ENCODE measurements at regions not wholly inside any gene's neighbourhood (a gene's known extent, or its start where the extent isn't known, plus 50 kb on each side); places are given as distances from the start of the nearest gene placed in this dataset.

- Histone ChIP-seq H3K9me3 (ENCODE audit: control insufficient read depth in 2 of 2, insufficient read depth in 1 of 2, low read depth in 1 of 2, low read length in 1 of 2) (no peaks in the 10 kb centered on the region), H3K4me3 (ENCODE audit: low read depth in 1 of 3, low read length in 3 of 3) (no peak overlapping the region), H3K27me3 (ENCODE audit: control insufficient read depth in 3 of 3, insufficient read depth in 3 of 3, low read length in 3 of 3) (peaks cover 0 to 3% (median 0%) of the 10 kb centered on the region in 3 donors), H3K27ac (ENCODE audit: low read depth in 1 of 3, low read length in 2 of 3) (no peak overlapping the region), H3K4me1 (ENCODE audit: control insufficient read depth in 3 of 3, insufficient read depth in 2 of 3, low read depth in 1 of 3, low read length in 2 of 3) (peaks cover 0 to 2% (median 0%) of the 10 kb centered on the region in 3 donors), H3K36me3 (ENCODE audit: control insufficient read depth in 3 of 3, insufficient read depth in 2 of 3, low read depth in 1 of 3, low read length in 3 of 3) (no peaks in the 10 kb centered on the region)
- FAIRE-seq (no peak), DNase-seq (no peak)
Observed at GRCh38 chr11:80331694-80332093, 890.9 kb upstream of the TENM4 start.

GRCh38 chr11:80330264-80330663 lies 889.4 kb upstream of the TENM4 start:
- FAIRE-seq = no peak
- WGBS, 3 donors = 62 to 68% (median 67%) methylated on average over 3 of the region's 3 CpGs
- H3K36me3 ChIP-seq (ENCODE audit: control insufficient read depth in 3 of 3, insufficient read depth in 2 of 3, low read depth in 1 of 3, low read length in 3 of 3) = no peaks in the 10 kb centered on the region
- H3K4me3 ChIP-seq (ENCODE audit: low read depth in 1 of 3, low read length in 3 of 3) = no peak overlapping the region
- H3K4me1 ChIP-seq (ENCODE audit: control insufficient read depth in 3 of 3, insufficient read depth in 2 of 3, low read depth in 1 of 3, low read length in 2 of 3) = peaks cover 0 to 2% (median 0%) of the 10 kb centered on the region in 3 donors
- H3K27ac ChIP-seq (ENCODE audit: low read depth in 1 of 3, low read length in 2 of 3) = no peak overlapping the region
- DNase-seq = peak; percentile 38 to 71
- H3K9me3 ChIP-seq (ENCODE audit: control insufficient read depth in 2 of 2, insufficient read depth in 1 of 2, low read depth in 1 of 2, low read length in 1 of 2) = no peaks in the 10 kb centered on the region
- no peaks in the 10 kb centered on the region for H3K27me3 ChIP-seq (ENCODE audit: control insufficient read depth in 3 of 3, insufficient read depth in 3 of 3, low read length in 3 of 3)

DNA sequence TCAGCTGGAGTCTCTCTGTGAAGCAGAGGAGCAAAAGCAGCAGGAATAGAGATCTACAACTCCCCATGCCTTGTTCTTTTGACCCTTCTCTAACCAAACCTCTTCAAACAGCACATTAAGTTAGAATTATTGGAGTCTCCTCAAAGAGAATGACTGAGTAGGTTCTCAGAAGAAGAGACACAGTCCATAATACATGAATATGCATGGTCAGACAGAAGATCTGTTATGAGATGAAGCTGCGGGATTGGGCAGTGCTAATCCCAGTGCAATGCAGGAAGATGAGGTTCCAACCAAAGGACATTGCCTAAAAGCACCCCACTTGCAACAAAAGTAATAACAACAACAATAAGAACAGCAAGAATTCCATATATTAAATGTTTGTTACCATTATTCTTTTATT lies 887.9 kb upstream of the TENM4 start:
- Histone ChIP-seq H3K27ac (ENCODE audit: low read depth in 1 of 3, low read length in 2 of 3) (no peak overlapping the region), H3K4me1 (ENCODE audit: control insufficient read depth in 3 of 3, insufficient read depth in 2 of 3, low read depth in 1 of 3, low read length in 2 of 3) (peaks cover 0 to 2% (median 0%) of the 10 kb centered on the region in 3 donors), H3K27me3 (ENCODE audit: control insufficient read depth in 3 of 3, insufficient read depth in 3 of 3, low read length in 3 of 3) (no peaks in the 10 kb centered on the region), H3K9me3 (ENCODE audit: control insufficient read depth in 2 of 2, insufficient read depth in 1 of 2, low read depth in 1 of 2, low read length in 1 of 2) (no peaks in the 10 kb centered on the region), H3K4me3 (ENCODE audit: low read depth in 1 of 3, low read length in 3 of 3) (no peak overlapping the region), H3K36me3 (ENCODE audit: control insufficient read depth in 3 of 3, insufficient read depth in 2 of 3, low read depth in 1 of 3, low read length in 3 of 3) (no peaks in the 10 kb centered on the region)
- WGBS, 3 donors = 91 to 96% (median 91%) methylated on average over 1 of the region's 1 CpG
- DNase-seq (no peak), FAIRE-seq (no peak)

GRCh38 chr11:80327956-80328614 lies 887.3 kb upstream of the TENM4 start:
- FAIRE-seq (no peak), DNase-seq (no peak)
- H3K9me3 ChIP-seq (ENCODE audit: control insufficient read depth in 2 of 2, insufficient read depth in 1 of 2, low read depth in 1 of 2, low read length in 1 of 2) = no peaks in the 10 kb centered on the region

GRCh38 chr11:80321786-80322185 lies 881.0 kb upstream of the TENM4 start:
- Histone ChIP-seq H3K27ac (ENCODE audit: low read depth in 1 of 3, low read length in 2 of 3) (no peak overlapping the region), H3K36me3 (ENCODE audit: control insufficient read depth in 3 of 3, insufficient read depth in 2 of 3, low read depth in 1 of 3, low read length in 3 of 3) (no peaks in the 10 kb centered on the region), H3K4me1 (ENCODE audit: control insufficient read depth in 3 of 3, insufficient read depth in 2 of 3, low read depth in 1 of 3, low read length in 2 of 3) (no peaks in the 10 kb centered on the region), H3K9me3 (ENCODE audit: control insufficient read depth in 2 of 2, insufficient read depth in 1 of 2, low read depth in 1 of 2, low read length in 1 of 2) (no peaks in the 10 kb centered on the region), H3K27me3 (ENCODE audit: control insufficient read depth in 3 of 3, insufficient read depth in 3 of 3, low read length in 3 of 3) (no peaks in the 10 kb centered on the region), H3K4me3 (ENCODE audit: low read depth in 1 of 3, low read length in 3 of 3) (no peak overlapping the region)
- WGBS, 3 donors = 70 to 81% (median 78%) methylated on average over 2 of the region's 2 CpGs
- no peak for DNase-seq
- FAIRE-seq = no peak

More at GRCh38 chr11:80327956-80328614, 887.3 kb upstream of the TENM4 start:
- no peak overlapping the region for H3K27ac ChIP-seq (ENCODE audit: low read depth in 1 of 3, low read length in 2 of 3)
- H3K4me1 ChIP-seq (ENCODE audit: control insufficient read depth in 3 of 3, insufficient read depth in 2 of 3, low read depth in 1 of 3, low read length in 2 of 3) = peaks cover 0 to 2% (median 0%) of the 10 kb centered on the region in 3 donors
- no peaks in the 10 kb centered on the region for H3K36me3 ChIP-seq (ENCODE audit: control insufficient read depth in 3 of 3, insufficient read depth in 2 of 3, low read depth in 1 of 3, low read length in 3 of 3)
- no peak overlapping the region for H3K4me3 ChIP-seq (ENCODE audit: low read depth in 1 of 3, low read length in 3 of 3)
- H3K27me3 ChIP-seq (ENCODE audit: control insufficient read depth in 3 of 3, insufficient read depth in 3 of 3, low read length in 3 of 3) = no peaks in the 10 kb centered on the region
- WGBS, 3 donors = 74 to 77% (median 74%) methylated on average over 4 of the region's 4 CpGs

GRCh38 chr11:80320765-80321164 lies 879.9 kb upstream of the TENM4 start:
- Histone ChIP-seq H3K4me3 (ENCODE audit: low read depth in 1 of 3, low read length in 3 of 3) (no peak overlapping the region), H3K9me3 (ENCODE audit: control insufficient read depth in 2 of 2, insufficient read depth in 1 of 2, low read depth in 1 of 2, low read length in 1 of 2) (no peaks in the 10 kb centered on the region), H3K27me3 (ENCODE audit: control insufficient read depth in 3 of 3, insufficient read depth in 3 of 3, low read length in 3 of 3) (no peaks in the 10 kb centered on the region), H3K27ac (ENCODE audit: low read depth in 1 of 3, low read length in 2 of 3) (no peak overlapping the region), H3K4me1 (ENCODE audit: control insufficient read depth in 3 of 3, insufficient read depth in 2 of 3, low read depth in 1 of 3, low read length in 2 of 3) (no peaks in the 10 kb centered on the region), H3K36me3 (ENCODE audit: control insufficient read depth in 3 of 3, insufficient read depth in 2 of 3, low read depth in 1 of 3, low read length in 3 of 3) (no peaks in the 10 kb centered on the region)
- WGBS, 3 donors = 29 to 72% (median 58%) methylated on average over 4 of the region's 4 CpGs
- FAIRE-seq = no peak
- peak in 1 of 2 donors; percentile 29 for DNase-seq

DNA sequence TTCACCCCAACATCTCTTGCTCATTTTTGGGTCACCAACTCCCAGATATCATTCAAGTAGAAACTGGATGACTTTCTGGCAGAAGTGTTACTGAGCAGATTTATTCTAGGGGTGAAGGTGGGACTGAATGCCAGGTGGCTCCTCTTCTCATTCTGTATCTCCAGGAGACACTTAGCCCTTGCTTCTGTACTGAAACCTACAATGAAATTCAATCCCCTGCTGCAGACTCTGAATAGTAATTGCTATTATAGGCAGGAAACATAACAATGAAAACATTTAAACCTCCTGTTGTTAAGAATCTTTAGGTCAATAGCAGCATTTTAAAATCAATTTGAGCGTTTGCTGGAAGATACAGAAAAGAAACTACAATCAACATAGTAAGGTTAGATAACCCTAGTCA lies 879.4 kb upstream of the TENM4 start:
- WGBS, 3 donors = 62 to 63% (median 62%) methylated on average over 1 of the region's 1 CpG
- H3K4me1 ChIP-seq (ENCODE audit: control insufficient read depth in 3 of 3, insufficient read depth in 2 of 3, low read depth in 1 of 3, low read length in 2 of 3) = no peaks in the 10 kb centered on the region
- DNase-seq = no peak
- FAIRE-seq = no peak
- no peak overlapping the region for H3K4me3 ChIP-seq (ENCODE audit: low read depth in 1 of 3, low read length in 3 of 3)
- H3K36me3 ChIP-seq (ENCODE audit: control insufficient read depth in 3 of 3, insufficient read depth in 2 of 3, low read depth in 1 of 3, low read length in 3 of 3) = no peaks in the 10 kb centered on the region
- H3K27me3 ChIP-seq (ENCODE audit: control insufficient read depth in 3 of 3, insufficient read depth in 3 of 3, low read length in 3 of 3) = no peaks in the 10 kb centered on the region
- no peaks in the 10 kb centered on the region for H3K9me3 ChIP-seq (ENCODE audit: control insufficient read depth in 2 of 2, insufficient read depth in 1 of 2, low read depth in 1 of 2, low read length in 1 of 2)
- H3K27ac ChIP-seq (ENCODE audit: low read depth in 1 of 3, low read length in 2 of 3) = no peak overlapping the region

DNA sequence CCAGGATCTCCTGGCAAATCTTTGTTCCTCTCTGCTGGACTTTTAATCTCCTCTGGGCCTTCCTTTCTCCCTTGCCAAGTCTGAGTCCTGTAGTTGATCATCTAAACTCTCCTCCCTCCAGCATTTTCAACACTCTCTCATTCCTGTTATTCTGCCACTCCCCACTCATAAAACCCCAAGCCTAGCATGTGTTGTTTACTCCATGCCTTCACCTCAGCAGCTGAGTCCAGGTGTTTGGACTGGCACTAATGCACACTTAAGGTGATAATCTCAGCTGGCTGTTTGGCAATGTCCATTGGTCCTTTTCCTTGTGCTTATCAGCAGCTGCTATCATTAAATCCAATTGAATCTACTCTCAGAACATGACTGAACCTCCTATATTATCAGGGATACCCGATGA lies 876.8 kb upstream of the TENM4 start:
- FAIRE-seq (no peak), DNase-seq (peak; percentile 14 to 45)
- Histone ChIP-seq H3K36me3 (ENCODE audit: control insufficient read depth in 3 of 3, insufficient read depth in 2 of 3, low read depth in 1 of 3, low read length in 3 of 3) (no peaks in the 10 kb centered on the region), H3K27me3 (ENCODE audit: control insufficient read depth in 3 of 3, insufficient read depth in 3 of 3, low read length in 3 of 3) (no peaks in the 10 kb centered on the region), H3K4me3 (ENCODE audit: low read depth in 1 of 3, low read length in 3 of 3) (no peak overlapping the region), H3K9me3 (ENCODE audit: control insufficient read depth in 2 of 2, insufficient read depth in 1 of 2, low read depth in 1 of 2, low read length in 1 of 2) (no peaks in the 10 kb centered on the region), H3K27ac (ENCODE audit: low read depth in 1 of 3, low read length in 2 of 3) (no peak overlapping the region), H3K4me1 (ENCODE audit: control insufficient read depth in 3 of 3, insufficient read depth in 2 of 3, low read depth in 1 of 3, low read length in 2 of 3) (no peaks in the 10 kb centered on the region)
- WGBS, 3 donors = 24 to 55% (median 38%) methylated on average over 1 of the region's 1 CpG

GRCh38 chr11:80315200-80315599 lies 874.4 kb upstream of the TENM4 start:
- Histone ChIP-seq H3K4me3 (ENCODE audit: low read depth in 1 of 3, low read length in 3 of 3) (no peak overlapping the region), H3K4me1 (ENCODE audit: control insufficient read depth in 3 of 3, insufficient read depth in 2 of 3, low read depth in 1 of 3, low read length in 2 of 3) (no peaks in the 10 kb centered on the region), H3K36me3 (ENCODE audit: control insufficient read depth in 3 of 3, insufficient read depth in 2 of 3, low read depth in 1 of 3, low read length in 3 of 3) (no peaks in the 10 kb centered on the region), H3K9me3 (ENCODE audit: control insufficient read depth in 2 of 2, insufficient read depth in 1 of 2, low read depth in 1 of 2, low read length in 1 of 2) (no peaks in the 10 kb centered on the region), H3K27ac (ENCODE audit: low read depth in 1 of 3, low read length in 2 of 3) (no peak overlapping the region), H3K27me3 (ENCODE audit: control insufficient read depth in 3 of 3, insufficient read depth in 3 of 3, low read length in 3 of 3) (no peaks in the 10 kb centered on the region)
- 53 to 71% (median 65%) methylated on average over 2 of the region's 2 CpGs for WGBS, 3 donors
- FAIRE-seq = no peak
- no peak for DNase-seq

All from small intestine (tissue), 7 donors.